Body of pancreas (tissue), 4 donors: ENCODE measurements at regions not wholly inside any gene's neighbourhood (a gene's known extent, or its start where the extent isn't known, plus 50 kb on each side); places are given as distances from the start of the nearest gene placed in this dataset.

ENCODE experiments used
- POLR2A ChIP-seq, 3 donors: fragments of 450-650 bp; IDR thresholded peaks; one replicate each; pipeline ENCODE4 v1.6.1; 2016; ENCODE audit warnings: antibody characterized with exemption in 3 of 3, mild to moderate bottlenecking in 2 of 3
- TF ChIP-seq, protein P1 (sequence below), 7 experiments: fragments of 450-650 bp in 4 of 7; fragments of 200-600 bp in 3 of 7; sonication (generic) in 3 of 7; IDR thresholded peaks; one replicate each; pipeline ENCODE4 v1.5.1; 2016 to 2019; ENCODE audit warnings: antibody characterized with exemption in 7 of 7

DNA sequence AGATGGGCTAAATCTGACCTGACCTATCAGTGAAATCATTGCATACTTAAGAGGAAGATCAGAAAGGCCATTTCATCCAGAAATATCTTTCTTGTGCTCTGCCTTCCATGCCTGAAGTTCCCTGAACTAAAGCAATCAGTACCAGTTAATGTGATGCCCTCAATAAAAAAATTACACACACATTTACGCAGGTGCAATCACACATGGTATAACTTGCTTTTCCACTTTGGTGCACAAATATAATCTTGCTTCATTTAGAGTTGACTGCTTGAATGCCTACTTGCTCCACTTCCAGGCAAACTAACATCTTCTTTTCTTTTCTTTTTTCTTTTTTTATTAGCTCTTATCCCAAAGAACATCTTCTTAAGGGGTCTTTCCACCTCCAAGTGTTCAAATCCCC is 58.3 kb upstream of the KIF5B start:
- TF ChIP-seq, protein P1, sequence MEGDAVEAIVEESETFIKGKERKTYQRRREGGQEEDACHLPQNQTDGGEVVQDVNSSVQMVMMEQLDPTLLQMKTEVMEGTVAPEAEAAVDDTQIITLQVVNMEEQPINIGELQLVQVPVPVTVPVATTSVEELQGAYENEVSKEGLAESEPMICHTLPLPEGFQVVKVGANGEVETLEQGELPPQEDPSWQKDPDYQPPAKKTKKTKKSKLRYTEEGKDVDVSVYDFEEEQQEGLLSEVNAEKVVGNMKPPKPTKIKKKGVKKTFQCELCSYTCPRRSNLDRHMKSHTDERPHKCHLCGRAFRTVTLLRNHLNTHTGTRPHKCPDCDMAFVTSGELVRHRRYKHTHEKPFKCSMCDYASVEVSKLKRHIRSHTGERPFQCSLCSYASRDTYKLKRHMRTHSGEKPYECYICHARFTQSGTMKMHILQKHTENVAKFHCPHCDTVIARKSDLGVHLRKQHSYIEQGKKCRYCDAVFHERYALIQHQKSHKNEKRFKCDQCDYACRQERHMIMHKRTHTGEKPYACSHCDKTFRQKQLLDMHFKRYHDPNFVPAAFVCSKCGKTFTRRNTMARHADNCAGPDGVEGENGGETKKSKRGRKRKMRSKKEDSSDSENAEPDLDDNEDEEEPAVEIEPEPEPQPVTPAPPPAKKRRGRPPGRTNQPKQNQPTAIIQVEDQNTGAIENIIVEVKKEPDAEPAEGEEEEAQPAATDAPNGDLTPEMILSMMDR (IDR thresholded peaks at IDR 0.05), result no peak
- no peak for TF ChIP-seq POLR2A (IDR thresholded peaks at IDR 0.05)
